Astrocyte of the spinal cord (primary cell): ENCODE measurements at regions not wholly inside any gene's neighbourhood (a gene's known extent, or its start where the extent isn't known, plus 50 kb on each side); places are given as distances from the start of the nearest gene placed in this dataset.
A peak's percentile ranks its signal among the peaks of the same experiment; 100 is the strongest.

Experiments
- DNase-seq: peaks from one replicate; pipeline ENCODE4 v3.0.0; 2011; ENCODE audit warnings: low read depth, low spot score
- H3K4me3 ChIP-seq: 2 replicates; pipeline ENCODE4 v1.5.1; 2011; ENCODE audit warnings: low read depth, mild to moderate bottlenecking, low read length, moderate library complexity
- in situ Hi-C: cut with HindIII; loops from 2 replicates; pipeline ENCODE4 v1.10.0; 2017; ENCODE audit warnings: low sequenced_read_pairs
- TF ChIP-seq, protein P1 (sequence below): IDR thresholded peaks from 2 replicates; pipeline ENCODE4 v1.5.1; 2012; ENCODE audit warnings: low read depth, mild to moderate bottlenecking, low read length, inconsistent platforms

DNA sequence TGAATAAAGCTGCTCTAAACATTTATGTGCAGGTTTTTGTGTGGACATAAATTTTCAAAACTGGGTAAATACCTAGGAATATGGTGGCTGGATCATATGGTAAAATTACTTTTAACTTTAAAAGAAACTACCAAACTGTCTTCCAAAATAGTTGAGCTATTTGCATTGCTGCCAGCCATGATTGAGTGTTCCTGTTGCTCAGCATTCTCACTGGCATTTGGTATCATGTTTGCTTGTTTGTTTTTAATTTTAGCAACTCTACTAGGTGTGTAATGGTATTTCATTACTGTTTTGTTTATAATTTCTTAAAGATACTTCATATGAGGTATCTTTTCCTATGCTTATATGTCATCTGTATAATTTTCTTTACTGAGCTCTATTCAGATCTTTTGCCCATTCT lies 143.2 kb downstream of the POLR1F start:
- TF ChIP-seq, protein P1, sequence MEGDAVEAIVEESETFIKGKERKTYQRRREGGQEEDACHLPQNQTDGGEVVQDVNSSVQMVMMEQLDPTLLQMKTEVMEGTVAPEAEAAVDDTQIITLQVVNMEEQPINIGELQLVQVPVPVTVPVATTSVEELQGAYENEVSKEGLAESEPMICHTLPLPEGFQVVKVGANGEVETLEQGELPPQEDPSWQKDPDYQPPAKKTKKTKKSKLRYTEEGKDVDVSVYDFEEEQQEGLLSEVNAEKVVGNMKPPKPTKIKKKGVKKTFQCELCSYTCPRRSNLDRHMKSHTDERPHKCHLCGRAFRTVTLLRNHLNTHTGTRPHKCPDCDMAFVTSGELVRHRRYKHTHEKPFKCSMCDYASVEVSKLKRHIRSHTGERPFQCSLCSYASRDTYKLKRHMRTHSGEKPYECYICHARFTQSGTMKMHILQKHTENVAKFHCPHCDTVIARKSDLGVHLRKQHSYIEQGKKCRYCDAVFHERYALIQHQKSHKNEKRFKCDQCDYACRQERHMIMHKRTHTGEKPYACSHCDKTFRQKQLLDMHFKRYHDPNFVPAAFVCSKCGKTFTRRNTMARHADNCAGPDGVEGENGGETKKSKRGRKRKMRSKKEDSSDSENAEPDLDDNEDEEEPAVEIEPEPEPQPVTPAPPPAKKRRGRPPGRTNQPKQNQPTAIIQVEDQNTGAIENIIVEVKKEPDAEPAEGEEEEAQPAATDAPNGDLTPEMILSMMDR = no peak
- DNase-seq = no peak
- in situ Hi-C loops = no loop called here
- no peak overlapping the region for H3K4me3 ChIP-seq

DNA sequence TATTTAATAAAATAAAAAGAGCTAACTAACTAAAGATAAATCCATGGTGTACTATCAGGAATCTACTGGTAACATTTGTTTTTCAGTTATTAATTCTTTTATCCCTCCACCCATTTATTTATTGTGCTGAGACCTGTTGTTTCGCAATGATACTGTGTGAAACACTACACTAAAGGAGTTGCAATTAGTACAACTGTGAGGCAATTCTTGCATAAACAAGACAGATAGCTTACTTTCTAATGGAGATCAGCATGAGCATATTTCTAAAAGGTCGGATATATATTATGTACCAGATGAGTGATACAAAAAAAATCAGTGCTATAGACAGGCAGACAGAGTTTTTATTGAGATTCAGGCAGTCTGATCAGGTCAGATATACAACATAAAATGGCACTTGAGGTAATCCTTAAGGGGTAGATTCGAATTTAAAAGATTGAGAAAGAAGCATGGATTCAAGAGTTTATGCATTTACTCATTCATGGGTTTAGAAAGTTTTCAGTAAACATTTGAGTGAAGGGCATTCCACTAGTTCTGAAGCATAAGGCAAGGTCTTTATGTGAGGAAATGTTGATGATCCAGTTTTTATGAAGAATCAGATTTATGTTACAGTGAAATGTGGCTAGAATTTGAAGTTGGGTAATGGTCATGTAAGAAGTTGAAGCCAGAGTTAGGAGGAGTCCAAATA lies 147.6 kb downstream of the POLR1F start:
- H3K4me3 ChIP-seq = no peak overlapping the region
- TF ChIP-seq, protein P1 = no peak
- DNase-seq = peak; percentile 46
- in situ Hi-C loops = no loop called here

DNA sequence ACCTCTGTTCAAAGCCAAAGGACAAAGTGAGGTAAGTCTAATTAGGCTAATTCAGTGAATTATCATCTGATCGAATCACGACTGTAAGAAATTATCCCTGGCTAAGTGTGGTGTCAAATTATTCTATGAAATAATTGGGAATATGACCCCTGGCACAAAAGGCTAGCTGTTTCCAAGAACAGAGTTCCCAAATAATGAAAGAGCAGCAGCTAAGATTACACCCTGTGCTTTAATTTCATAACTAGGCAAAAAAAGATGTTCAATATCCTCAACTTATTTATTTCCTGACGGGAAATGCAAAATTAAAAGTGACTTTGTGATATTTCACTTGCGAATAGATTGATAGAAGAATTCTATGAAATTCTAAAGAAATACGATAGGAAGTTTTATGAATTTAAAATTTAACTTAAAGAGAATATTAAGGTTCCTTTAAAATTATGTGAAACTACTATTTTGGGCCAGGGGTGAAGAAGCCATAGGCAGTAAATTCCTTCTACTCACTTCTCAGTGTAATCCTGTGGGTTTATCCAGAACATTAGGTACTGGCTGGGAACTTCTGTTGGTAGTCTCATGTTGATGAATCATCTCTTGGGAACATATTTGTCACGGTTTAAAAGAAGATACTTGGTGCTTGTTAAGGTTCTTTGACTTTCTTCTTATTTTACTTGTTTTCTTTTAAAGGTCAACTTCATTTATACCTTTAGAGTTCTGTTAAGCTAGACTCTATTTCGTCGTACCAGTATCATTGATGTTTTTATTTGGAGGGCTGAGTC lies 148.5 kb downstream of the POLR1F start:
- in situ Hi-C loops = no loop called here
- peak; percentile 92 for DNase-seq
- TF ChIP-seq, protein P1 = no peak
- H3K4me3 ChIP-seq = no peak overlapping the region

DNA sequence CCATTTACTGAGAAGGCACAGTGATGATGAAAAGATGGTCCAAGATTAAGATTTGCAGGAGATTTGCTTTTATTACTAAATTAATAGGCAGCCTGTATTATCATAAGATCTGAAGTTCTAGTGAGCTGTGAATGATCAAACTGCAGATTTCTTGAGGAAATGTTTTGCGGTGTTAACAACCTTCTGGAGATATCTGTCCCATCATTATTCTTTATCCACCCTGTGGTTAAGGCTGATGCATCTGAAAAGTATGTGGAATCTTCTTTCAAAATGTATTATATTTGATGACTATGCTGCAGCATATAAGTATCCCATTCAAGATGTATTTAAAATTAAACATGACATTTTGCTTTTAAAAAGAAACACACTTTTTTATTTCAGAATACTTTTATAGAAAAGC lies 150.3 kb downstream of the POLR1F start:
- H3K4me3 ChIP-seq = no peak overlapping the region
- peak; percentile 81 for DNase-seq
- TF ChIP-seq, protein P1 = no peak
- in situ Hi-C loops = no loop called here

DNA sequence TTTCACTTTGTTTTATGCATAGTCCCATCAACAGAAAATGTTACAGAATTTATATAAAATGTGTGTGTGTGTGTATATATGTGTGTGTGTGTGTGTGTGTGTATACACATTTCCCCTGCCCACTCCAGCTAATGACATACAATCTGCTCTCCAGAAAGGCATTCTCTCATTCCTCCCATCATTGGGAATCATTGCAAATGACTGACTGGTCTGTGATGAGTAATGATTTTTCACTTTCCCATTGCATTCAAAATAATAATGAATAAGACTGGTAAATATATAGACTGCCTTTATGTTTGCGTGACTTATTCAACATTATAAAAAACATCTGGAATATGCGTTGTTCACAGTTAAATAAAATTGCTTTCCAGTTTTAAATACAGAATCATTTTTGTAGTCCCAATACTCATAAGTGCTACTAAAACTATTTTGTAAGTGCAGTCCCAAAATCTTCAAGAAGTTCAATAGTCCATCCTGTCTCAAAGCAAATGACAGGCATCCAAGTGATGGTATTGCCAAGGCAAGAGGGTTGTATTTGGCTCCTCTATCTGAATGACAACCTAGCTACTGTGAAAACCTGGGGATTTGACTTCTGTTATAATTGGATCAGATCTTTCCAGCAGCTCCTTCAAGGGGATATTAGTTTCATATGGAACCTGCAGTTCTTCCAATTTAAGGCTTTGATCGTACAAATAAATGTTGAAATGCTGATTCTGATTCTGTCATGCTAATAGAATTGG lies 150.9 kb downstream of the POLR1F start:
- TF ChIP-seq, protein P1 = no peak
- DNase-seq = no peak
- no peak overlapping the region for H3K4me3 ChIP-seq
- in situ Hi-C loops = no loop called here

DNA sequence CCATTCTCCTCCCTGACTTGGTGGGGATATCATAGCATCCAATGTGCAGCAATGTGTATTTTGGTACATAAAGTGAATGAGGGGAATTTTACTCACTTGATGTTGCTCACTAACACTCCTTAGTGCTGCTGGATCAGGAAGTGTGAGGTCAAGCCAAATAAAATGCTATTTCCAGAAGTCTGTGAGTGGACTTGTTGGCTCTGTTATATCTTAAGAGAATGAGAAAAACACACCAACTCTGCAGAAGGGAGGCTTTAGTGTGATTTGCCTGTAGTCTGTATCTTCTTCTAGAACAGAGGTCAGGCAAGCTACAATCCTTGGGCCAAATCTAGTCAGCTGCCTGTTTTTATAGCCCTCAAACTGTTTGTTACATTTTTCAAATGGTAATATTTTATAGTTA lies 154.3 kb downstream of the POLR1F start:
- no peak overlapping the region for H3K4me3 ChIP-seq
- DNase-seq = no peak
- in situ Hi-C loops = no loop called here
- TF ChIP-seq, protein P1 = no peak
